ENCODE measurements at regions not wholly inside any gene's neighbourhood (a gene's known extent, or its start where the extent isn't known, plus 50 kb on each side); places are given as distances from the start of the nearest gene placed in this dataset.

DNA sequence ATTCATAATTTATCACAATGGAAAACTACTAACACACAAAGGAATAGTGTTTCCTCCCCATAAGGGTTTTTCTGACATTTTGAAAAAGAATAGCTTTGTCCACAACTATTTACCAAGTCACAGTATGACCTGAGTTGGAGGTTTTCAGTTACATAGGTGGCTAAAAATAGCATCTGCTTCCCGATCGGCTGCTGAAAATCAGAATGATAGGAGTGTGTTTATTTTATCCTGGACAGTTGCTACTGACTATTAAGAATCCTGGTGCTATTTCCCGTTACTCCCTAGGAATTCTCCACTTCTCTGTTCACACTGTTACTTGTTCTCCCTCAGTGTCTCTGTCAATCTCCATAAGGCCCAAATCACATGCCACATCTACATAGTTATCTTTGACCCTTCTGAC lies 353.9 kb upstream of the RARB start:
- Histone ChIP-seq H3K27me3 (ENCODE audit: control insufficient read depth in 2 of 2, insufficient read depth in 2 of 2, low read length in 2 of 2) (no peaks in the 10 kb centered on the region), H3K79me2 (ENCODE audit: control insufficient read depth, insufficient read depth, low read length) (no peaks in the 10 kb centered on the region), H3K9ac (ENCODE audit: insufficient read depth in 1 of 2, low read depth in 2 of 2, low read length in 2 of 2) (no peak overlapping the region), H2AFZ (ENCODE audit: low read depth, low read length) (no peak overlapping the region), H3K9me3 (replicated peaks; ENCODE audit: control insufficient read depth, insufficient read depth, low read depth, low read length) (no peaks in the 10 kb centered on the region), H3K4me2 (ENCODE audit: insufficient read depth, low read length) (no peak overlapping the region), H3K4me1 (replicated peaks in 1 of 2; ENCODE audit: control insufficient read depth in 2 of 2, insufficient read depth in 2 of 2, low read length in 2 of 2) (no peaks in the 10 kb centered on the region), H3K36me3 (ENCODE audit: control insufficient read depth, insufficient read depth, low read length) (no peaks in the 10 kb centered on the region), H4K20me1 (replicated peaks; ENCODE audit: control insufficient read depth, insufficient read depth, low read length) (no peaks in the 10 kb centered on the region), H3K27ac (ENCODE audit: extremely low read depth, low read depth, low read length) (no peak overlapping the region), H3K9me1 (ENCODE audit: control insufficient read depth, insufficient read depth, low read length) (no peaks in the 10 kb centered on the region), H3K4me3 (no peak overlapping the region)
- ChIA-PET POLR2A (no interaction called here), CTCF (ENCODE audit: low intra/inter-chr PET ratio) (no interaction called here)
- BruUV-seq (replicated peaks): no TSS peak
- no peak for DNase-seq (ENCODE audit: extremely low read depth in 1 of 4, low spot score in 3 of 4)
- FAIRE-seq: no peak
- ATAC-seq: no peak
- WGBS (ENCODE audit: insufficient coverage, low coverage, missing lambda C conversion rate): 0% methylated on average over 3 of the region's 3 CpGs
- in situ Hi-C loops (cut with MboI) (no loop called here), intact Hi-C loops (cut with micrococcal nuclease) (no loop called here)
- TF ChIP-seq ZKSCAN8 (CRISPR knock-in tag; IDR thresholded peaks at IDR 0.05) (no peak), ZNF589 (CRISPR knock-in tag; IDR thresholded peaks at IDR 0.05; ENCODE audit: low read depth) (no peak), HNRNPK (IDR thresholded peaks at IDR 0.05; ENCODE audit: low read depth, low read length, poor library complexity, severe bottlenecking) (no peak), COPS2 (conservative IDR thresholded peaks at IDR 0.05) (no peak), TEAD1 (CRISPR knock-in tag; IDR thresholded peaks at IDR 0.05) (no peak)

DNA sequence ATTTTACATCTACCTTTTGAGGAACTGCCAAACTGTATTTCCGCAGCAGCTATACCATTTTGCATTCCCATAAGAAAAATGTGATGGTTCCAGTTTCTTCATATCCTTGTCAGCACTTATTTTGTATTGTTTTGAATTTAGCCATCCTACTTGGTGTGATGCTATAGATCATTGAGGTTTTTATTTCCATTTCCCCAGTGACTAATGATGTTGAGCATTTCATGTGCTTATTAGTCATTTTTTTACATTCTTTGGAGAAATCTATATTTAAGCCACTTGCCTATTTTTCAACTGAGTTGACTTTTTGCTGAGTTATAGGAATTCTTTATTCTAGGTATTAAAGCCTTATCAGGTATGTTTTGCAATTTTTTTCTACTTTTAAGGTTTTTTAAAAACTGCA lies 347.6 kb upstream of the RARB start:
- POLR2A ChIA-PET: no interaction called here
- no peaks in the 10 kb centered on the region for H4K20me1 ChIP-seq (replicated peaks; ENCODE audit: control insufficient read depth, insufficient read depth, low read length)
- H3K9me1 ChIP-seq (ENCODE audit: control insufficient read depth, insufficient read depth, low read length): no peaks in the 10 kb centered on the region
- H3K27ac ChIP-seq (ENCODE audit: extremely low read depth, low read depth, low read length): no peak overlapping the region
- H3K36me3 ChIP-seq (ENCODE audit: control insufficient read depth, insufficient read depth, low read length): no peaks in the 10 kb centered on the region
- H3K9ac ChIP-seq (ENCODE audit: insufficient read depth in 1 of 2, low read depth in 2 of 2, low read length in 2 of 2): no peak overlapping the region
- no peaks in the 10 kb centered on the region for H3K79me2 ChIP-seq (ENCODE audit: control insufficient read depth, insufficient read depth, low read length)
- H2AFZ ChIP-seq (ENCODE audit: low read depth, low read length): no peak overlapping the region
- CTCF ChIA-PET (ENCODE audit: low intra/inter-chr PET ratio): no interaction called here
- no peaks in the 10 kb centered on the region; the same call in 1 of the 2 replicates for H3K9me3 ChIP-seq (replicated peaks; ENCODE audit: control insufficient read depth, insufficient read depth, low read depth, low read length)
- H3K4me1 ChIP-seq (replicated peaks in 1 of 2; ENCODE audit: control insufficient read depth in 2 of 2, insufficient read depth in 2 of 2, low read length in 2 of 2): no peaks in the 10 kb centered on the region
- no peak overlapping the region for H3K4me3 ChIP-seq
- H3K4me2 ChIP-seq (ENCODE audit: insufficient read depth, low read length): no peak overlapping the region
- BruUV-seq (replicated peaks): no TSS peak
- no peaks in the 10 kb centered on the region for H3K27me3 ChIP-seq (ENCODE audit: control insufficient read depth in 2 of 2, insufficient read depth in 2 of 2, low read length in 2 of 2)
- no peak for DNase-seq (ENCODE audit: extremely low read depth in 1 of 4, low spot score in 3 of 4)
- no peak for ATAC-seq
- FAIRE-seq: no peak
- intact Hi-C loops (cut with micrococcal nuclease) (no loop called here), in situ Hi-C loops (cut with MboI) (no loop called here)
- 0% methylated on average over 1 of the region's 1 CpG for WGBS (ENCODE audit: insufficient coverage, low coverage, missing lambda C conversion rate)
- no peak for TF ChIP-seq ZNF41 (CRISPR knock-in tag; conservative IDR thresholded peaks at IDR 0.05)
- TF ChIP-seq LEF1 (IDR thresholded peaks at IDR 0.05): no peak
- no peak for TF ChIP-seq PHB2 (IDR thresholded peaks at IDR 0.05; ENCODE audit: low read depth)
- TF ChIP-seq, protein P1, sequence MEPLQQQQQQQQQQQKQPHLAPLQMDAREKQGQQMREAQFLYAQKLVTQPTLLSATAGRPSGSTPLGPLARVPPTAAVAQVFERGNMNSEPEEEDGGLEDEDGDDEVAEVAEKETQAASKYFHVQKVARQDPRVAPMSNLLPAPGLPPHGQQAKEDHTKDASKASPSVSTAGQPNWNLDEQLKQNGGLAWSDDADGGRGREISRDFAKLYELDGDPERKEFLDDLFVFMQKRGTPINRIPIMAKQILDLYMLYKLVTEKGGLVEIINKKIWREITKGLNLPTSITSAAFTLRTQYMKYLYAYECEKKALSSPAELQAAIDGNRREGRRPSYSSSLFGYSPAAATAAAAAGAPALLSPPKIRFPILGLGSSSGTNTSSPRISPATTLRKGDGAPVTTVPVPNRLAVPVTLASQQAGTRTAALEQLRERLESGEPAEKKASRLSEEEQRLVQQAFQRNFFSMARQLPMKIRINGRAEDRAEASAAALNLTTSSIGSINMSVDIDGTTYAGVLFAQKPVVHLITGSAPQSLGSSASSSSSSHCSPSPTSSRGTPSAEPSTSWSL (CRISPR knock-in tag; IDR thresholded peaks at IDR 0.05; ENCODE audit: borderline replicate concordance): no peak
- TF ChIP-seq SMARCE1 (IDR thresholded peaks at IDR 0.05): no peak
- TF ChIP-seq TRIM24 (IDR thresholded peaks at IDR 0.05): no peak
- no peak for TF ChIP-seq ILF3 (IDR thresholded peaks at IDR 0.05; ENCODE audit: borderline replicate concordance)
- TF ChIP-seq HNRNPL (IDR thresholded peaks at IDR 0.05; ENCODE audit: low read depth, low read length): no peak
- no peak for TF ChIP-seq NFIX (CRISPR knock-in tag; IDR thresholded peaks at IDR 0.05; ENCODE audit: low read depth)
- no peak for TF ChIP-seq ZFX (CRISPR knock-in tag; IDR thresholded peaks at IDR 0.05)
- TF ChIP-seq, protein P2, sequence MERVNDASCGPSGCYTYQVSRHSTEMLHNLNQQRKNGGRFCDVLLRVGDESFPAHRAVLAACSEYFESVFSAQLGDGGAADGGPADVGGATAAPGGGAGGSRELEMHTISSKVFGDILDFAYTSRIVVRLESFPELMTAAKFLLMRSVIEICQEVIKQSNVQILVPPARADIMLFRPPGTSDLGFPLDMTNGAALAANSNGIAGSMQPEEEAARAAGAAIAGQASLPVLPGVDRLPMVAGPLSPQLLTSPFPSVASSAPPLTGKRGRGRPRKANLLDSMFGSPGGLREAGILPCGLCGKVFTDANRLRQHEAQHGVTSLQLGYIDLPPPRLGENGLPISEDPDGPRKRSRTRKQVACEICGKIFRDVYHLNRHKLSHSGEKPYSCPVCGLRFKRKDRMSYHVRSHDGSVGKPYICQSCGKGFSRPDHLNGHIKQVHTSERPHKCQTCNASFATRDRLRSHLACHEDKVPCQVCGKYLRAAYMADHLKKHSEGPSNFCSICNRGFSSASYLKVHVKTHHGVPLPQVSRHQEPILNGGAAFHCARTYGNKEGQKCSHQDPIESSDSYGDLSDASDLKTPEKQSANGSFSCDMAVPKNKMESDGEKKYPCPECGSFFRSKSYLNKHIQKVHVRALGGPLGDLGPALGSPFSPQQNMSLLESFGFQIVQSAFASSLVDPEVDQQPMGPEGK (CRISPR knock-in tag; IDR thresholded peaks at IDR 0.05; ENCODE audit: borderline replicate concordance): no peak

All from K562 (cell line).